HG03196 (cell line): ENCODE measurements at regions not wholly inside any gene's neighbourhood (a gene's known extent, or its start where the extent isn't known, plus 50 kb on each side); places are given as distances from the start of the nearest gene placed in this dataset.

ENCODE experiments used
- ATAC-seq: cut with Tn5 transposase; IDR thresholded peaks from one replicate; pipeline ENCODE4 v1.9.1; 2021; ENCODE audit not compliant: unreplicated experiment

DNA sequence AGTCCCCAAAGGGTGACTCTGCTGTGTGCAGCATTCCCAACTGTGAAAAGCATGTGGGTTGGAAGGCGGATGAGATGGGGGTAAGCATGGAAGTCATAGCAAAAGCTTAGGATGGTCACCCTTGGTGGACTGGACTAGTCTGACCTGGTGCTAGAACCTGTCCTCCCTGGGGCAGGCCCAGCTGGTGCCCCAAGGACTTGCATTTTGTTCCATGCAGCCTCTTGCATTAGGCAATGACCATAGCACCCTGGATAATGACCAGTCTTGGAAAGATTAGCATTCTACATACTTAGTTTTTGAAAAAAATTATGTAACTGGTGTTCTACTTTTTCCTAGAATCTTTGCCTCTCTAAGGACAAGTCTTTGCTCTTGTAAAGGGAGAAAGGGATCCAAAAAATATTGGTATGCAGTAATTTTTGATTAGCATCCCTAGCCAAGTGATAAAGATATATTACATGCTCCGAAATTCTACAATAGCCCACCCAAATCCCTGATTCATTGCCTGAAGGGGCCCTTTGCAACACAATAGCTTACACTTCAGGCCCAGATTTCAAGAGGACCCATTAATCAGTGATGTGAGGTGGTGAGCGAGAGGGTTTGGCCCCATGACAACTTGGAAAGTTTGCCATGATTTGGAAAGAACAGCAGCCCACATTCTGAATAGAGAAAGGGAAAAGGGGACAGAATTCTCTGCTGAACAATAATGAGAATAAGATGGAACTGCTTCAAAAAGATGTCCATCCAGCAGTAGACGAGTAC, 93.3 kb upstream of the CD180 start:
- no peak for ATAC-seq

DNA sequence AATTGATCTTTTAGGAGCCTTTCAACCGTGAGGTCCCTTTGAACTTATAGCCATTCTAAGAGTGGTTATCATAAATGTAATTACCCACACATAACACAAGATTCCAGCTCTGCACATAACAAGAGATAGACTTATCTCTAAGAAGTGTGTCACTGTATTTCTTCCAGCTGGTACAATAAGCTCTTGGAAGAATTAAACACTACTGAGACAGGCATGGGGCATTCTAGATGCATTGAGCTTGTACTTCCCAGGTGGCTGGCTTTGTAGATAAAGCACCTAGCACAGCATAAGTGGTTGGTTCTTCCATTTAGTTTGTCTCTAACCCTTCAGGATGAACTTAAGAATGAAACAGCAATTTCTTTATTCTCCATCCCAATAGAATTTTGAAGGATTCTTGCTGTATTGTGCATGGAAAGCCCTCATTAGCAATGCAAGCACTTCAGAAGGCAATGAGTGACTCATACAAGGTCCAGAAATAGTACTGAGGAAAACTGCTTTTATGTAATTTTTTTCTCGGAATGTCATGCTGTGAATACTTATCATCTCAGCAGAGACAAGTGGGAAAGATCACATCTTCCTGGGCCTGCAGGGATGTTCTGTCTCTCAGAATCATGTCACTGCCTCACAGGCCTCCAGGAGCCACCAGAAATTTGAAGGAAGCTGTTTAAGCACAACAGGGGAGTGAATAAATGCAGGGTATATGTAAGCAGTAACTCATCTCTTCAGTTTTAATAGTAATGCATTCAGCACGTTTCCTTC, 91.1 kb upstream of the CD180 start:
- no peak for ATAC-seq

DNA sequence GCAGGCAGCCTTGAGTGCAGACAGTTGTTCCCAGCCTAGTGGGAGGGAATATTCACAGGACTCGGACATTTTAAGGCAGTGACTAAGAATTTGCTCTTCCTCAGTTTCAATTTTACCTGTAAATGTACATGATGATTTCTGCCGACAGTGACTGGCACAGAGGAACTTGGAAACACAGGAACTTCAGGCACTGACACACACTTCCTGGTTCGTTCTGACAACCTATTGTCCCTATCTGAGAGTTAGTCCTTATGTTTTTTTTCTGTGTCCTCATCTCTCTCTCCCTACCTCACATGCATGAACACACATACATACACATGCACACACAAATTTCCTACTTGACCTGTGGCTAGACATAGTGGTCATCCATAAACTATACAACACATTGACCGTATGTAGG, 89.4 kb upstream of the CD180 start:
- ATAC-seq, result no peak

DNA sequence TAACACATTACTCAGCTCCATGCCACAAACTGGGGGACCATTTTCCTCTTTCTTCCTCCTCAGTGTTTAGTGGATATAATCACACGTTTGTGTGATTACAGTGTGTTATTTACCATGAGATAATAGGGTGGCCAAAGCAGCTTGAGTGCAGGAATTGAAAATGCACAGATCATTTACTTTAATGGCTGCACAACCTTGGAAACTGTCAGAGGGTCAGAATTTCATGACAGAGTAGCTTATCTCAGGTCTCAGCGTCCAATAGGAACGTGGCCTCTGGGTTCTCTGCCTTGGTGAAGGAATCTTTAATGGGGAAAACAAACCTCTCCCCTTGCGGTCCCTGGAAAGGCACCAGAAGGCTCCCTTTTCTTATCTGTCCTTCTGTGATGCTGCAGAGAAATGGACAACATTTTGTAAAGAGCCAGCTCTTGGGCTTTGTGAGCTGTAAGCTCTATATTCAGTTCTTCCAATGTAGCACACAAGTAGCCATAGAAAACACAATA, 87.4 kb upstream of the CD180 start:
- no peak for ATAC-seq

- no peak for ATAC-seq
Observed at GRCh38 chr5:67283275-67283987, 86.8 kb upstream of the CD180 start.

DNA sequence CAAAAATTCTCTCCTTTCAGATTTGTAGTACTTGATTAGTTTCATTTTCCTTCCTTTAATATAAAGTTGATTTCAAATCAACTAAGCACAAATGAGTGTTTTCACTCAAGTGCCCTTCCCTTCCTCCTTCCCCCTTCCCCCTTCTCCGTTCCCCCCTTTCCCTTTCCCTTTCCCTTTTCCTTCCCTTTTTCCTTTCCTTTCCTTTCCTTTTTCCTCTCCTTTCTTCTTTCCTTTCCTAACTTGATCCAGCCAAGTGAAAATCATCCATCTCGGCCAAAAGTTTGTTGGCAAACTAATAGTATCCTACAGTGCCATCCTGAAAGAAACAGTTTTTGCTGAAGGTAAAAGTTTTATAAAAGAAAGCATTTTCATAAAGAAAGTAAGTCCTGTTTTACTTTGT, 85.3 kb upstream of the CD180 start:
- no peak for ATAC-seq

DNA sequence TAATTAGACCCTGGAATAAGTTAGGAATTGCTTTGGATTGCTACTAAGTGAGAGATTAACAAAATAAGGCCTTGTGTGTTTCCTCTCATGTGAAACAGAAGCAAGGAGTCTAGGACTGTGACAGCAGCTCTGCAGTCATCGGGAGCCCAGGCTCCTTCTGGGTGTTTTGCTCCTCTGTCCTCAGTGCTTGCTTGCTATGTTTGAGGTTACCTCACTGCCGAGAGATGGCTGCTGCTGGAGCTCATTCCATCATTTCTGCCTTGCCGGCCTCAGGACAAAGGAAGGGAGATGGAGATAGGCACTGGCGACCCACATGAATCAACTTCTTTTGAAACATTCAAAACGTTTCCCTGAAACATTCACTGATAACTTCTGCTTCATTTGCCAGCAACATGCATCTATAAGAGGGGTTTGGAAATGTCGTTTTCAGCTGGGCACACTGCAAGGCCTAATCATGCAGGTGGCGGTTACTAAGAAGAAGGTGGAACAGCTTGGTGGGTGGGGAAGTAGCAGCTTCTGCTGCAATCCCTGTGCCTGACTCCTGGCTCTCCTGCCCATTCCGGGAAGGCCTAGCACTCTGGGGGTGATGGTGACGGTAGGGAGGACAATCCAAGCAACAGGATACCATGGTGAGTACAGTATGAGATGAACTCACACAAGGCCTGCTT, 77.2 kb upstream of the CD180 start:
- ATAC-seq, result no peak

GRCh38 chr5:67272453-67273130, 76.0 kb upstream of the CD180 start:
- no peak for ATAC-seq

DNA sequence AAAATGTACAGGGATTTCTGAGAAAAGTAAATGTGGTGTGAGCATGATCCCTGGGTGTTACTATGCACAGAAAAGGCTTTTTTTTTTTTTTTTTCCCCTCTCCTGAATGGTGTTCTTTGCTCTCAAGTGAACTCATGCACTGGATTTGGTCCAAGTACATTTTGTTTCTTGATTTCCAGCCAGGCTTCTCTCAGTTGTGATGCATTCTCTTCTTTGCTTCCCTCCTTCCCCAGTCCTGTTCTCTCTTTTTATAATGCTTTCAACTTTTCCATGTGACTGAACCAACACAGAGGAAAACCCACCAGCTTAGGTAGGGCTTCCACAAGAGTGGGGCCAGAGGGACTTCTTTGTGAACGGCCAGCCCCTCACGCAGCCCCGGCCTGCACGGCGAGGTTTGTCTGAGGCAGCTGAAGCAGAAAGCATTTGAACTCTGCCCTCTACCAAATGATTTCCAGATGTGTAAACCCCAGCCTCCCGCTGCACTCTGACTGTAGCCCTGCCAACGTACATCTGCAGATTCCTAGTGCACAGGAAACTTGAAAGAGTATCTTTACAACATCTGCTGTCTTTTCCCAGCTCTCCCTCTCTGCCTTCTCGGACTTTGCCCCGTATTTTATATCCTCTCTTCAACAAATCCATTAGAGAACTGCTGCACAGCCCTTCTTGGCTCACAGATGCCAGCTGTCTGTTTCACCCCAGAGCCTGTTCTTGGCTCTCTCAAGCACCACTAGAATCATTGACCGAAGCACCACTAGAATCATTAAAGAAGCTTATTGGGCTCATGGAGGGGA, 71.8 kb upstream of the CD180 start:
- no peak for ATAC-seq

DNA sequence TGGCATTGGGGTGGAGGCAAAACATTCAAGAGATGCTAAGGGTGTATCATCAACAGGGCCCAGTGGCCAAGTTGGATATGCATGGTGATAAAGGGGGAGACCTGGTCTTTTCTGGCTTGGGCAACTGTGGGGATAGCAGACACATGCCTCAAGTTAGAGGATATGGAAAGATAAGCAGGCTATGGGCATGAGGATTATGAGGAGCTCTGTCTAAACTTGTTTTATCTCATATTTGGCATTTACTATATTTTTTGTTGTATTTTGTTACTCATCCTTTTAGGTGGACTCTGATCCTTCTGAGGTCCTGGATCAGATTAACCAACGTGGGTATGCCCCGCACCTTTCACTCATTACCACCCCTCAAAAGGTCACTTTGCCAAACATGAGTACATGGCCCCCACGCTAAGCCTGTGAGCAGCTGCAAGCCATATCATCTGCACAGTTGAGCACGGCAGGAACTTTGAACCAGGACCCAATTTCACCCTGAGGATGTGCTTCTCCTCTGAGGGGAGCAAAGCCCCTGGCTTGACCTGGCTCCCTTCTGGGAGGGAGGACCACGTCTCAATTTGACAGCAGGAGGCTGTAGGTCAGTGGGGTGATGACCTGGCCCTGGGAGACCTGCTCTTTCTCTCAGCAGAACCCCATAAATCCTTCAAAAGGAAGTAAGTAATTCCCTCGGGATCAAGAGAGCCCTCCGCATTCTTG, 71.1 kb upstream of the CD180 start:
- ATAC-seq, result no peak

DNA sequence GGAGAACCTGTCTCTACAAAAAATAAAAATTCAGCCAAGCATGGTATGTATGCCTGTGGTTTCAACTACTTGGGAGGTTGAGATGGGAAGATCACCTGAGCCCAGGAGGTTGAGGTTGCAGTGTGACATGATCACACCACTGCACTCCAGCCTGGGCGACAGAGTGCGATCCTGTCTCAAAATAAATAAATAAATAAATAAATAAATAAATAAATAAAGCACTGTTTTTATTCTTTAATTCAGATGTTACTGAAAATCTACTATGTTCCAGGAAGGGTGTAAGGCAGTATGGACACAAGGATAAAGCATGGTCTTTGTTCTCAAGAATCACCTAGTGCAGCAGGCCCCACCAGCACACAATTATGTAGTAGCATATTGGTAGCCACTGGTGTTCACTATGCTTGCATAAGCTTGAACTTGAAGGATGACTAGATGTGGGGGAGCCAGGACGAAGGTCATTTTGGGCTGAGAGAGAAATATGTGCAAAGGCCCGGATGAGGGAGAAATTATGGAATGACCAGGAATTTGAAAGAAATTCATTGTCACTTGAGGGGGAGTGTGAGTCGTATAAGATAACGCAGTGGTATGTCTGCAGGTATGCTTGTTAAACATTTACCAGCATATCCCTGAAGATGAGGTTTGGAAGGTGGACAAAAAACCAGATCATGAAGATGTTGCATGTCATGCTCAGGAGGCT, 70.2 kb upstream of the CD180 start:
- no peak for ATAC-seq

GRCh38 chr5:67265951-67266350, 69.4 kb upstream of the CD180 start:
- no peak for ATAC-seq

DNA sequence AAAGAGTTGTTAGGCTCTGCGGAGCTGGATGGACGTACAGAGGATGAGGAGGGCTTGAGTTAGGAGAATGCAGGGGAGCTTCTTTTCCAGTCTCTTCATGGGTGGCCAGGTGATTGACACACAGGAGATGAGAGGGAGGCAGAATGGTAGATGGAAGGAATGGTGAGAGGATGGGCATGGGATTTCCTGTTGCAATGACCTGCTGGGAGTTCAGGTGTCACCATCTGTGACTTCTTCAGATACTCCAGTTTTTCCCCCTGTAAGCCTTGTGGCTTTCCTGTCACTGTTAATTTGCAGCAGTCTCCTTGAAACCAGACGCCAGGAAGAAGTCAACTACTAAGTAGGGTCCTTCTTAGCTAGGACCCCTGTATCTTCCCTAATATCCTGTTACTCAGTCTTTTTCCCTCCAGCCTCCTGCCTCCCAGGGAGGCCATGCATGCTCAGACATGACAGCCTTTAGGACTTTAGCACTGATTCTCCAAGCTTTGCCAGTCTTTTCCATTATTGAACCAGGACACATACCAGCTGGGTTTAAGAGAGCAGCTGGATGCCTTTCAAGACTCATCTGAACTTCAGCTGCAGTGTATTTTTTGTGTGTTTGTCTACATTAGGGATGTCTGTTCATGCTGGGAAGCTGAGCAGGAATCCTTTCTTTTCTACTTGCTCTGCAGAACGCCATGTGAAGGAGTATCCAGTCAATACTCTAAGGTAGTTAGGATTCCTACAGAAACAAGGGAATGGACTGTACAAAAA, 67.2 kb upstream of the CD180 start:
- no peak for ATAC-seq

DNA sequence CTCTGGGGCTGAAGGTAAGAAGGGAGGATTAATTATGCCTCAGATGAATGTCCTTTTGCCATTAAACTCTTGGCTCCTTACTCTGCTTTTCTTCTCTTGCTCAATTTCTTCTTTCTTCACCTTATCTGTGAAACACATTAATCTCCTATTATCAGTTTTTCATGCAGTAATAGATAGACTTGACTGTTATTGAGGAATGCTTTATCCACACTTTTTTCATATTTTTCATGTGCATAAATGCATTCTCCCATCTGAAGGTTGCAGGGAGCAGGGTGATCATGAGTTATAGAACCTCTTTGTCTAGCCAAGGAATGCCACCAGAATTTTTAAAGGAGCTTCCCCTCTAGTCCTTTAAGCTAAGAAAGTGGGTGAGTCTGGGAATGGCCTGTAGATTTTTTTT, 66.4 kb upstream of the CD180 start:
- no peak for ATAC-seq

DNA sequence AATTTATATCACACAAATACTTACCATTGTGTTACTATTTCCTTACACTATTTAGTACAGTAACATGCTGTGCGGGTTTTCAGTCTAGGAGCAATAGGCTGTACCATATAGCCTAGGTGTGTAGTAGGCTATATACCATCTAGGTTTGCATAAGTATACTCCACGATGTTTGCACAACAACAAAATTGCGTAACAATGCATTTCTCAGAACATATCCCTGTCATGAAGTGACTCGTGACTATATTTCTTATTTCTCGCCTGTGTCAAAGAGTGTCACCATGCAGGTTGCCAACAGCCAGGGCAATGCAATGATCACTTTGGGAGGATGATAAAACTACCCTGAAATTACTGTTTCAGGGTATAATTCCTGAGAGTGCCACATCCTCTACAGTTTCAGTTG, 65.6 kb upstream of the CD180 start:
- ATAC-seq, result no peak

DNA sequence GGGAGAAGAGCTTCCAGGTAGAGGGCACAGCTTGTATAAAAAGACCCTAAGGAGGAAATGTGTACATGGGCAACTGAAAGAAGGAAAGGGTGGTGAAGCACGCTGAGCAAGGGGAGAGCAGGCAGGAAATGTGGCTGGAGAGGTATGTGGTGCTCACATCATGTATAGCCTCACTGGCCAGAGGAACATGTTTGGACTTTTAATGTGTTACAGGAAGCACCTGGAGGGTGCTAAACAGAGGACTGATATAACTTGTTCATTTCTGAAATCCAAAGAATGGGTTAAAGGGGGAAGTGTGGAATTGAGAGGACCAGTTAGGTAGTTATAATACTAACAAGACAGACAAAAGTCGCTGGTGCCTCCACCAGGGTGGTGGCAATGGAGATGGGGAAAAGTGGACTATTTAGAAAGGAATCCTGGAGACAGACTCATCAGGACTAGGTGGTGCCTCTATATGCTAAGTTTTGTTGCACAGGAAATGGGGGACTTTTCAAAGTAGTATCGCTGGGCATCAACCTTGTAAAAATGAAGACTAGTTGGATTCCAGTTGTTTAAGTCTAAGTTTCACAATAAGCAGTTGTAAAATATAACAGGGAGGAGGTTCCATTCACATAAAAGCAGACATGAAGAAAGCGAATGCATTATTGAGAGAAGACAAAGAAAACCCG, 63.1 kb upstream of the CD180 start:
- no peak for ATAC-seq

DNA sequence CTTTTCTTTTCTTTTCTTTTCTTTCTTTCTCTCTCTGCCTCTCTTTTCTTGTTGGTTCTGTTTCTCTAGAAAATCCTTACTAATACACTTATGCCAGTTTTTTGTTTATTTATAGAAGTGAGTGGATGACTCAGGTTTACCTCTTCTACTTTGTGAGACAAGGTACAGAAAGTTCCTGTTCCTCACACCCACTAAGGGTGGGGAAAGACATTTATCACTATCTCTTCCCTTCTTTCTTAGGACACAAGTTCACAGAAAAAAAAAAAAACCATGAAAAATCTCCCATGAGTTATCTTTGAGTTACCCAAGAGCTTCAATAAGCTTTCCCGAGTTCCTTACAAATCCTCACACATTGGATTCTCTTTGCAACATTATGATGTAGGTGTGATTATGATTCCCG, 60.9 kb upstream of the CD180 start:
- ATAC-seq, result no peak
